SK-N-SH treated with all-trans-retinoic acid at 6 μM for 48 hours (cell line): ENCODE measurements at regions not wholly inside any gene's neighbourhood (a gene's known extent, or its start where the extent isn't known, plus 50 kb on each side); places are given as distances from the start of the nearest gene placed in this dataset.

Experiments used
- ATAC-seq: fragments of 200-7000 bp; cut with Tn5 transposase; 3 replicates; pipeline ENCODE4 v1.9.1; 2020; ENCODE audit warnings: mild to moderate bottlenecking, moderate library complexity
- ARNTL ChIP-seq: fragments of 450-650 bp; formaldehyde crosslinking; IDR thresholded peaks from 2 replicates; pipeline ENCODE4 v1.5.0; 2020; ENCODE audit warnings: low read depth, mild to moderate bottlenecking, moderate library complexity, borderline replicate concordance
- BACH2 ChIP-seq: fragments of 250-450 bp; sonication (Bioruptor Pico); IDR thresholded peaks from 2 replicates; pipeline ENCODE4 v1.9.0; 2021; ENCODE audit warnings: mild to moderate bottlenecking, borderline replicate concordance
- CSDC2 ChIP-seq: fragments of 250-450 bp; sonication (Bioruptor Pico); IDR thresholded peaks from 2 replicates; pipeline ENCODE4 v1.5.0; 2020; ENCODE audit warnings: mild to moderate bottlenecking, moderate library complexity
- CSRNP3 ChIP-seq: fragments of 250-450 bp; sonication (Bioruptor Pico); IDR thresholded peaks from 2 replicates; pipeline ENCODE4 v1.5.1; 2021; ENCODE audit warnings: mild to moderate bottlenecking, moderate library complexity
- ESRRG ChIP-seq: fragments of 250-450 bp; sonication (Bioruptor Pico); IDR thresholded peaks from 2 replicates; pipeline ENCODE4 v1.6.1; 2021; ENCODE audit warnings: mild to moderate bottlenecking
- GLIS3 ChIP-seq: fragments of 250-450 bp; sonication (Bioruptor Pico); IDR thresholded peaks from 2 replicates; pipeline ENCODE4 v1.5.0; 2020; ENCODE audit warnings: mild to moderate bottlenecking, moderate library complexity
- ISL1 ChIP-seq: fragments of 250-450 bp; sonication (Bioruptor Pico); IDR thresholded peaks from 2 replicates; pipeline ENCODE4 v2.1.2; 2022; ENCODE audit warnings: mild to moderate bottlenecking, moderate library complexity
- OSR1 ChIP-seq: fragments of 250-450 bp; sonication (Bioruptor Pico); IDR thresholded peaks from 2 replicates; pipeline ENCODE4 v1.8.0; 2022; ENCODE audit warnings: moderate library complexity, mild to moderate bottlenecking, inconsistent platforms
- PATZ1 ChIP-seq: fragments of 250-450 bp; sonication (Bioruptor Pico); IDR thresholded peaks from 2 replicates; pipeline ENCODE4 v1.8.0; 2020; ENCODE audit warnings: mild to moderate bottlenecking, moderate library complexity, borderline replicate concordance
- POU6F1 ChIP-seq: fragments of 250-450 bp; sonication (Bioruptor Pico); IDR thresholded peaks from 2 replicates; pipeline ENCODE4 v1.8.0; 2021; ENCODE audit warnings: low read depth, mild to moderate bottlenecking, moderate library complexity, borderline replicate concordance
- RARB ChIP-seq: fragments of 250-450 bp; sonication (Bioruptor Pico); IDR thresholded peaks from 2 replicates; pipeline ENCODE4 v1.8.0; 2021; ENCODE audit warnings: mild to moderate bottlenecking, moderate library complexity
- SNAI2 ChIP-seq: fragments of 250-450 bp; sonication (Bioruptor Pico); IDR thresholded peaks from 2 replicates; pipeline ENCODE4 v1.5.0; 2020; ENCODE audit warnings: mild to moderate bottlenecking, moderate library complexity
- TCF4 ChIP-seq: fragments of 250-450 bp; sonication (Bioruptor Pico); IDR thresholded peaks from 2 replicates; pipeline ENCODE4 v1.8.0; 2021; ENCODE audit warnings: mild to moderate bottlenecking, moderate library complexity, borderline replicate concordance
- TOX ChIP-seq: fragments of 250-450 bp; sonication (Bioruptor Pico); IDR thresholded peaks from 2 replicates; pipeline ENCODE4 v1.8.0; 2021; ENCODE audit warnings: mild to moderate bottlenecking, moderate library complexity, borderline replicate concordance
- TSHZ2 ChIP-seq: fragments of 250-450 bp; sonication (Bioruptor Pico); IDR thresholded peaks from 2 replicates; pipeline ENCODE4 v1.5.0; 2020; ENCODE audit warnings: mild to moderate bottlenecking, moderate library complexity
- ZC3H10 ChIP-seq: fragments of 250-450 bp; sonication (Bioruptor Pico); IDR thresholded peaks from 2 replicates; pipeline ENCODE4 v1.5.1; 2021; ENCODE audit warnings: mild to moderate bottlenecking, moderate library complexity
- ZFP3 ChIP-seq: fragments of 250-450 bp; sonication (Bioruptor Pico); IDR thresholded peaks from 2 replicates; pipeline ENCODE4 v1.5.0; 2020; ENCODE audit warnings: mild to moderate bottlenecking, moderate library complexity
- ZFP30 ChIP-seq: fragments of 450-650 bp; formaldehyde crosslinking; IDR thresholded peaks from 2 replicates; pipeline ENCODE4 v1.5.0; 2022; ENCODE audit warnings: mild to moderate bottlenecking, moderate library complexity
- ZNF70 ChIP-seq: fragments of 450-650 bp; formaldehyde crosslinking; IDR thresholded peaks from 2 replicates; pipeline ENCODE4 v1.5.0; 2020; ENCODE audit warnings: mild to moderate bottlenecking, moderate library complexity
- ZNF8 ChIP-seq: fragments of 450-650 bp; formaldehyde crosslinking; IDR thresholded peaks from 2 replicates; pipeline ENCODE4 v1.5.0; 2020; ENCODE audit warnings: mild to moderate bottlenecking, moderate library complexity

- TF ChIP-seq BACH2 (CRISPR knock-in tag) = no peak
- no peak for TF ChIP-seq ZFP3 (CRISPR knock-in tag)
- TF ChIP-seq ZFP30 = no peak
- TF ChIP-seq TCF4 = no peak
- TF ChIP-seq ESRRG (CRISPR knock-in tag) = no peak
- no peak for TF ChIP-seq ZNF70
- TF ChIP-seq PATZ1 = no peak
- TF ChIP-seq OSR1 (CRISPR knock-in tag) = no peak
- TF ChIP-seq ISL1 (CRISPR knock-in tag) = no peak
- no peak for TF ChIP-seq ZC3H10
- no peak for TF ChIP-seq POU6F1
- TF ChIP-seq TOX (CRISPR knock-in tag) = no peak
- TF ChIP-seq, all 23 proteins: peak for 0
- ATAC-seq = no peak
Measured at GRCh38 chr14:104423701-104424405, 155.7 kb upstream of the C14orf180 start.

GRCh38 chr14:104424406-104425072 lies 155.0 kb upstream of the C14orf180 start:
- peak; percentile 30; the same call in 1 of the 3 replicates for ATAC-seq
- TF ChIP-seq TSHZ2 (CRISPR knock-in tag) (no peak), ZNF8 (CRISPR knock-in tag) (no peak), RARB (CRISPR knock-in tag) (no peak), CSRNP3 (CRISPR knock-in tag) (no peak), GLIS3 (CRISPR knock-in tag) (no peak), ARNTL (CRISPR knock-in tag) (no peak), ZNF70 (no peak)

- ATAC-seq = no peak
- no peak for TF ChIP-seq SNAI2 (CRISPR knock-in tag)
- no peak for TF ChIP-seq ISL1 (CRISPR knock-in tag)
- TF ChIP-seq POU6F1 = no peak
- no peak for TF ChIP-seq ZFP3 (CRISPR knock-in tag)
- TF ChIP-seq CSDC2 (CRISPR knock-in tag) = no peak
- no peak for TF ChIP-seq ARNTL (CRISPR knock-in tag)
- TF ChIP-seq PATZ1 = no peak
- no peak for TF ChIP-seq ZFP30
- no peak for TF ChIP-seq TOX (CRISPR knock-in tag)
- no peak for TF ChIP-seq ZC3H10
- TF ChIP-seq GLIS3 (CRISPR knock-in tag) = no peak
- TF ChIP-seq BACH2 (CRISPR knock-in tag) = no peak
- no peak for TF ChIP-seq ESRRG (CRISPR knock-in tag)
- TF ChIP-seq RARB (CRISPR knock-in tag) = no peak
- TF ChIP-seq CSRNP3 (CRISPR knock-in tag) = no peak
- TF ChIP-seq, all 23 proteins: peak for 0
Measured at GRCh38 chr14:104425171-104425681, 154.3 kb upstream of the C14orf180 start.
